ENCODE measurements at regions not wholly inside any gene's neighbourhood (a gene's known extent, or its start where the extent isn't known, plus 50 kb on each side); places are given as distances from the start of the nearest gene placed in this dataset.

- no peak for DNase-seq (ENCODE audit: extremely low read depth, low read depth, low spot score)
Observed at GRCh38 chr5:159638954-159639559, 277.2 kb upstream of the ADRA1B start.

- no peak for DNase-seq (ENCODE audit: extremely low read depth, low read depth, low spot score)
Observed at GRCh38 chr5:159639590-159639989, 276.7 kb upstream of the ADRA1B start.

- DNase-seq (ENCODE audit: extremely low read depth, low read depth, low spot score) = no peak
Observed at GRCh38 chr5:159640446-159640845, 275.8 kb upstream of the ADRA1B start.

- DNase-seq (ENCODE audit: extremely low read depth, low read depth, low spot score) = no peak
Observed at GRCh38 chr5:159640921-159641320, 275.4 kb upstream of the ADRA1B start.

- DNase-seq (ENCODE audit: extremely low read depth, low read depth, low spot score) = no peak
Observed at GRCh38 chr5:159641371-159642039, 274.8 kb upstream of the ADRA1B start.

- DNase-seq (ENCODE audit: extremely low read depth, low read depth, low spot score) = no peak
Observed at GRCh38 chr5:159642379-159642778, 273.9 kb upstream of the ADRA1B start.

- no peak for DNase-seq (ENCODE audit: extremely low read depth, low read depth, low spot score)
Observed at GRCh38 chr5:159644053-159644452, 272.2 kb upstream of the ADRA1B start.

GRCh38 chr5:159645179-159645846 is 271.0 kb upstream of the ADRA1B start:
- no peak for DNase-seq (ENCODE audit: extremely low read depth, low read depth, low spot score)

- no peak for DNase-seq (ENCODE audit: extremely low read depth, low read depth, low spot score)
Observed at GRCh38 chr5:159650803-159651202, 265.5 kb upstream of the ADRA1B start.

- no peak for DNase-seq (ENCODE audit: extremely low read depth, low read depth, low spot score)
Observed at GRCh38 chr5:159655757-159656409, 260.4 kb upstream of the ADRA1B start.

GRCh38 chr5:159657298-159657697 is 259.0 kb upstream of the ADRA1B start:
- no peak for DNase-seq (ENCODE audit: extremely low read depth, low read depth, low spot score)

- DNase-seq (ENCODE audit: extremely low read depth, low read depth, low spot score) = no peak
Observed at GRCh38 chr5:159657771-159658170, 258.5 kb upstream of the ADRA1B start.

- no peak for DNase-seq (ENCODE audit: extremely low read depth, low read depth, low spot score)
Observed at GRCh38 chr5:159658266-159658925, 257.9 kb upstream of the ADRA1B start.

- no peak for DNase-seq (ENCODE audit: extremely low read depth, low read depth, low spot score)
Observed at GRCh38 chr5:159660401-159660800, 255.9 kb upstream of the ADRA1B start.

- no peak for DNase-seq (ENCODE audit: extremely low read depth, low read depth, low spot score)
Observed at GRCh38 chr5:159663986-159664385, 252.3 kb upstream of the ADRA1B start.

GRCh38 chr5:159667286-159667685 is 249.0 kb upstream of the ADRA1B start:
- no peak for DNase-seq (ENCODE audit: extremely low read depth, low read depth, low spot score)

- DNase-seq (ENCODE audit: extremely low read depth, low read depth, low spot score) = no peak
Observed at GRCh38 chr5:159668556-159668955, 247.7 kb upstream of the ADRA1B start.

GRCh38 chr5:159669559-159669958 is 246.7 kb upstream of the ADRA1B start:
- no peak for DNase-seq (ENCODE audit: extremely low read depth, low read depth, low spot score)

- DNase-seq (ENCODE audit: extremely low read depth, low read depth, low spot score) = no peak
Observed at GRCh38 chr5:159671886-159672285, 244.4 kb upstream of the ADRA1B start.

GRCh38 chr5:159673538-159673937 is 242.7 kb upstream of the ADRA1B start:
- DNase-seq (ENCODE audit: extremely low read depth, low read depth, low spot score) = no peak

All from glomerular endothelial cell (primary cell).